Fibroblast of lung (primary cell): ENCODE measurements at regions not wholly inside any gene's neighbourhood (a gene's known extent, or its start where the extent isn't known, plus 50 kb on each side); places are given as distances from the start of the nearest gene placed in this dataset.

Experiments
- DNase-seq, 2 donors: peaks; one replicate each; pipeline versions ENCODE4 v3.0.0 to v3.0.0-alpha.2; 2010; ENCODE audit warnings: low read depth in 2 of 2
- H2AFZ ChIP-seq: 2 replicates; pipeline ENCODE4 v1.5.1; 2012; ENCODE audit warnings: low read length, control low read depth, inconsistent platforms
- H3K27ac ChIP-seq: 2 replicates; pipeline ENCODE4 v1.5.1; 2011; ENCODE audit warnings: low read length, control low read depth; ENCODE audit not compliant: insufficient read depth
- H3K27me3 ChIP-seq: 2 replicates; pipeline ENCODE4 v1.5.1; 2011; ENCODE audit warnings: mild to moderate bottlenecking, low read length; ENCODE audit not compliant: control insufficient read depth, insufficient read depth
- H3K36me3 ChIP-seq: 2 replicates; pipeline ENCODE4 v1.5.1; 2011; ENCODE audit warnings: low read length; ENCODE audit not compliant: control insufficient read depth, insufficient read depth
- H3K4me1 ChIP-seq: 2 replicates; pipeline ENCODE4 v1.5.1; 2011; ENCODE audit warnings: low read length; ENCODE audit not compliant: control insufficient read depth, insufficient read depth; ENCODE audit errors: extremely low read depth
- H3K4me2 ChIP-seq: 2 replicates; pipeline ENCODE4 v1.5.1; 2011; ENCODE audit warnings: low read length, control low read depth; ENCODE audit not compliant: insufficient read depth; ENCODE audit errors: extremely low read depth
- H3K4me3 ChIP-seq, 4 experiments: fragments of 200-600 bp in 1 of 4; sonication (generic) in 1 of 4; replicated peaks in 1 of 4; 2 replicates each; pipeline ENCODE4 v1.5.1; 2011 to 2016; ENCODE audit warnings: low read length in 4 of 4, low read depth in 3 of 4, mild to moderate bottlenecking in 3 of 4, control low read depth in 2 of 4, inconsistent platforms in 1 of 4, mixed read lengths in 1 of 4; ENCODE audit not compliant: insufficient read depth in 1 of 4; ENCODE audit errors: control extremely low read depth in 1 of 4
- H3K79me2 ChIP-seq: 2 replicates; pipeline ENCODE4 v1.5.1; 2012; ENCODE audit warnings: mild to moderate bottlenecking, low read length, inconsistent platforms; ENCODE audit not compliant: control insufficient read depth, insufficient read depth
- H3K9ac ChIP-seq: 2 replicates; pipeline ENCODE4 v1.5.1; 2011; ENCODE audit warnings: mild to moderate bottlenecking, low read length, control low read depth; ENCODE audit not compliant: insufficient read depth
- H3K9me3 ChIP-seq: 2 replicates; pipeline ENCODE4 v1.5.1; 2012; ENCODE audit warnings: low read depth, low read length; ENCODE audit not compliant: control insufficient read depth, insufficient read depth
- H4K20me1 ChIP-seq: 2 replicates; pipeline ENCODE4 v1.5.1; 2011; ENCODE audit warnings: low read length; ENCODE audit not compliant: control insufficient read depth, insufficient read depth; ENCODE audit errors: extremely low read depth
- CTCF ChIP-seq, 2 donors: IDR thresholded peaks in 1 of 2; conservative IDR thresholded peaks in 1 of 2; 1 replicate in 1 of 2; 2 replicates in 1 of 2; pipeline ENCODE4 v1.5.1; 2011 to 2012; ENCODE audit warnings: low read length in 2 of 2, control low read depth in 1 of 2, inconsistent platforms in 1 of 2, low read depth in 1 of 2, mild to moderate bottlenecking in 1 of 2
- EZH2 ChIP-seq: IDR thresholded peaks from 2 replicates; pipeline ENCODE4 v1.5.1; 2012; ENCODE audit warnings: low read length, control low read depth, mild to moderate bottlenecking; ENCODE audit errors: missing control alignments

- Histone ChIP-seq H3K27me3 (peaks cover 3% of the 10 kb centered on the region), H3K27ac (no peak overlapping the region), H4K20me1 (no peaks in the 10 kb centered on the region), H3K9me3 (no peaks in the 10 kb centered on the region), H3K4me1 (peaks cover 11% of the 10 kb centered on the region), H3K9ac (no peak overlapping the region), H2AFZ (no peak overlapping the region), H3K36me3 (no peaks in the 10 kb centered on the region), H3K4me2 (no peak overlapping the region), H3K4me3 (no peak overlapping the region), H3K79me2 (no peaks in the 10 kb centered on the region)
- TF ChIP-seq EZH2 = no peak
- no peak for TF ChIP-seq CTCF (conservative IDR thresholded peaks at IDR 0.05 in 1 of 2, IDR thresholded peaks at IDR 0.05 in 1 of 2; ENCODE audit: low read depth in 1 of 2, low read length in 2 of 2)
- DNase-seq = no peak
Observed at GRCh38 chr22:27455526-27455925, 346.0 kb downstream of the MN1 start.

GRCh38 chr22:27456696-27457503 is 344.7 kb downstream of the MN1 start:
- Histone ChIP-seq H3K4me3 (no peak overlapping the region), H3K27me3 (peaks cover 3% of the 10 kb centered on the region), H3K4me2 (no peak overlapping the region), H3K36me3 (no peaks in the 10 kb centered on the region), H4K20me1 (no peaks in the 10 kb centered on the region), H3K79me2 (no peaks in the 10 kb centered on the region), H3K4me1 (peaks cover 15% of the 10 kb centered on the region), H2AFZ (peak overlapping the region; percentile 10), H3K9me3 (no peaks in the 10 kb centered on the region), H3K9ac (no peak overlapping the region), H3K27ac (no peak overlapping the region)
- TF ChIP-seq CTCF (conservative IDR thresholded peaks at IDR 0.05 in 1 of 2, IDR thresholded peaks at IDR 0.05 in 1 of 2; ENCODE audit: low read depth in 1 of 2, low read length in 2 of 2) (no peak), EZH2 (no peak)
- DNase-seq = peak; percentile 71 to 95

GRCh38 chr22:27459999-27460398 is 341.6 kb downstream of the MN1 start:
- no peak for DNase-seq
- peaks cover 20% of the 10 kb centered on the region for H3K4me1 ChIP-seq

More at GRCh38 chr22:27459999-27460398, 341.6 kb downstream of the MN1 start:
- H3K9ac ChIP-seq = no peak overlapping the region
- no peak overlapping the region for H3K4me3 ChIP-seq
- H3K4me2 ChIP-seq = no peak overlapping the region
- no peak overlapping the region for H3K27ac ChIP-seq
- H3K27me3 ChIP-seq = no peaks in the 10 kb centered on the region
- H2AFZ ChIP-seq = no peak overlapping the region
- no peaks in the 10 kb centered on the region for H3K36me3 ChIP-seq
- H3K9me3 ChIP-seq = no peaks in the 10 kb centered on the region
- TF ChIP-seq EZH2 (no peak), CTCF (conservative IDR thresholded peaks at IDR 0.05 in 1 of 2, IDR thresholded peaks at IDR 0.05 in 1 of 2; ENCODE audit: low read depth in 1 of 2, low read length in 2 of 2) (no peak)
- no peaks in the 10 kb centered on the region for H3K79me2 ChIP-seq
- no peaks in the 10 kb centered on the region for H4K20me1 ChIP-seq
